ENCODE measurements at regions not wholly inside any gene's neighbourhood (a gene's known extent, or its start where the extent isn't known, plus 50 kb on each side); places are given as distances from the start of the nearest gene placed in this dataset.

GRCh38 chr14:44814196-44814595, 147.6 kb downstream of the KLHL28 start:
- no peak for TF ChIP-seq CTCF (IDR thresholded peaks at IDR 0.05; ENCODE audit: control insufficient read depth, extremely low read depth, insufficient read depth)
- H3K4me3 ChIP-seq (ENCODE audit: low read depth, low read length), result no peak overlapping the region
- DNase-seq (ENCODE audit: low read depth), result no peak

GRCh38 chr14:44812672-44813071, 149.1 kb downstream of the KLHL28 start:
- H3K4me3 ChIP-seq (ENCODE audit: low read depth, low read length), result no peak overlapping the region
- TF ChIP-seq CTCF (IDR thresholded peaks at IDR 0.05; ENCODE audit: control insufficient read depth, extremely low read depth, insufficient read depth), result no peak
- DNase-seq (ENCODE audit: low read depth), result no peak

GRCh38 chr14:44804391-44804790, 157.4 kb downstream of the KLHL28 start:
- no peak for DNase-seq (ENCODE audit: low read depth)
- TF ChIP-seq CTCF (IDR thresholded peaks at IDR 0.05; ENCODE audit: control insufficient read depth, extremely low read depth, insufficient read depth), result no peak
- H3K4me3 ChIP-seq (ENCODE audit: low read depth, low read length), result no peak overlapping the region

- peak; percentile 39 for DNase-seq (ENCODE audit: low read depth)
- H3K4me3 ChIP-seq (ENCODE audit: low read depth, low read length), result no peak overlapping the region
- peak; percentile 81 for TF ChIP-seq CTCF (IDR thresholded peaks at IDR 0.05; ENCODE audit: control insufficient read depth, extremely low read depth, insufficient read depth)
These were observed 158.4 kb downstream of the KLHL28 start for GRCh38 chr14:44803239-44803905.

- TF ChIP-seq CTCF (IDR thresholded peaks at IDR 0.05; ENCODE audit: control insufficient read depth, extremely low read depth, insufficient read depth), result no peak
- no peak overlapping the region for H3K4me3 ChIP-seq (ENCODE audit: low read depth, low read length)
- no peak for DNase-seq (ENCODE audit: low read depth)
These were observed 163.1 kb downstream of the KLHL28 start for GRCh38 chr14:44798386-44799242.

- no peak for DNase-seq (ENCODE audit: low read depth)
- TF ChIP-seq CTCF (IDR thresholded peaks at IDR 0.05; ENCODE audit: control insufficient read depth, extremely low read depth, insufficient read depth), result no peak
- no peak overlapping the region for H3K4me3 ChIP-seq (ENCODE audit: low read depth, low read length)
These were observed 166.0 kb downstream of the KLHL28 start for GRCh38 chr14:44795725-44796124.

Measured in LNCaP clone FGC (cell line).